Stimulated activated naive CD8-positive, alpha-beta T cell treated with anti-CD3 and anti-CD28 coated beads, Interleukin-15, amount 100 ng/mL, for 72 hours (primary cell): ENCODE measurements at regions not wholly inside any gene's neighbourhood (a gene's known extent, or its start where the extent isn't known, plus 50 kb on each side); places are given as distances from the start of the nearest gene placed in this dataset.

Experiments
- ATAC-seq: fragments of 150-1000 bp; cut with Tn5 transposase; 2 replicates; pipeline ENCODE4 v1.10.0; 2021; ENCODE audit warnings: mild to moderate bottlenecking, moderate library complexity
- DNase-seq, 2 donors: peaks; one replicate each; pipeline ENCODE4 v3.0.0; 2021 to 2022
- H3K27ac Mint-ChIP-seq, 2 donors: one replicate each; pipeline ENCODE4 v1.8.0; 2022; ENCODE audit warnings: mild to moderate bottlenecking in 2 of 2, mixed read lengths in 2 of 2, moderate library complexity in 2 of 2
- H3K27me3 Mint-ChIP-seq: one replicate; pipeline ENCODE4 v1.8.0; 2022; ENCODE audit warnings: mixed read lengths
- H3K4me1 Mint-ChIP-seq: one replicate; pipeline ENCODE4 v1.8.0; 2022; ENCODE audit warnings: mild to moderate bottlenecking, mixed read lengths
- H3K4me3 Mint-ChIP-seq, 2 donors: one replicate each; pipeline ENCODE4 v1.8.0; 2022; ENCODE audit warnings: mild to moderate bottlenecking in 2 of 2, mixed read lengths in 2 of 2, moderate library complexity in 1 of 2
- H3K9me3 Mint-ChIP-seq, 2 donors: one replicate each; pipeline ENCODE4 v1.8.0; 2022; ENCODE audit warnings: mixed read lengths in 2 of 2

GRCh38 chr5:174414315-174414710 is 310.1 kb upstream of the MSX2 start:
- Mint-ChIP-seq H3K27me3 (peaks cover 56% of the 10 kb centered on the region), H3K27ac (no peak overlapping the region), H3K4me3 (no peak overlapping the region), H3K9me3 (peaks cover 0 to 6% of the 10 kb centered on the region in 2 donors), H3K4me1 (peaks cover 12% of the 10 kb centered on the region)
- ATAC-seq = no peak
- no peak for DNase-seq

DNA sequence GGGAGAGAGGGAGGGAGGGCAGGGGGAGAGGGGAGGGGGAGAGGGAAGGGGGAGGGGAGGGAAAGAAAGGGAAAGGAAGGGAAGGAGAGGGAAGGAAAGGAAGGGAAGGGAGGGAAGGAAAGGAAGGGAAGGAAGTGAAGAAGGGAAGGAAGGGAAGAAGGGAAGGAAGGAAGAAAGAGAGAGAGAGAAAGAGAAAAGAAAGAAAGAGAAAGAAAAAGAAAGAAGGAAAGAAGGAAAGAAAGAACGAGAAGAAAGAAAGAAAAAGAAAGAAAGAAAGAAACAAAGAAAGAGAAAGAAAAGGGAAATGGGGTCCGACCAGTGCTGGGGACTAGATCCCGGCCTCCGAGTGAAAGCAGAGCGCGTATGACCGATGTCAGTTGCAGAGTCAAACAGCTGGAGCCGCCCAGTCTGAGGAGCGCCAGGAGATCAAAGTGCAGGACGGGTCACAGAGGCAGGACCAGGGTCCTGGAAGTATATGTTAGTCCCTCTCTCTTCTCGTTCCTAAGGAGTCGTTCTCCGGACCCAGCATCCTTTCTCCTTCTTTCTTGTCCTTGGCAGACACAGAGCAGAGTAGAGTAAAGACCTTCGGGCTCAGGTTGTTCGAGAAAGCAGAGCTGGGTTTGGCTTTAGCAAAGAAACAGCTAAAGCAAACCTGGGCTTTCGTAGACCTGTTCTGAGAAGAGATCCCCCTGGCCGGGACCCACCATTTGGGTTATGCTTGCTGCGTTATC is 305.4 kb upstream of the MSX2 start:
- H3K27me3 Mint-ChIP-seq = peaks cover 43% of the 10 kb centered on the region
- peak overlapping the region in 1 of 2 donors; percentile 36 for H3K27ac Mint-ChIP-seq
- no peaks in the 10 kb centered on the region for H3K9me3 Mint-ChIP-seq
- ATAC-seq (peak; percentile 48), DNase-seq (no peak)
- peak overlapping the region; percentile 34 to 43 for H3K4me3 Mint-ChIP-seq
- peaks cover 16% of the 10 kb centered on the region for H3K4me1 Mint-ChIP-seq

DNA sequence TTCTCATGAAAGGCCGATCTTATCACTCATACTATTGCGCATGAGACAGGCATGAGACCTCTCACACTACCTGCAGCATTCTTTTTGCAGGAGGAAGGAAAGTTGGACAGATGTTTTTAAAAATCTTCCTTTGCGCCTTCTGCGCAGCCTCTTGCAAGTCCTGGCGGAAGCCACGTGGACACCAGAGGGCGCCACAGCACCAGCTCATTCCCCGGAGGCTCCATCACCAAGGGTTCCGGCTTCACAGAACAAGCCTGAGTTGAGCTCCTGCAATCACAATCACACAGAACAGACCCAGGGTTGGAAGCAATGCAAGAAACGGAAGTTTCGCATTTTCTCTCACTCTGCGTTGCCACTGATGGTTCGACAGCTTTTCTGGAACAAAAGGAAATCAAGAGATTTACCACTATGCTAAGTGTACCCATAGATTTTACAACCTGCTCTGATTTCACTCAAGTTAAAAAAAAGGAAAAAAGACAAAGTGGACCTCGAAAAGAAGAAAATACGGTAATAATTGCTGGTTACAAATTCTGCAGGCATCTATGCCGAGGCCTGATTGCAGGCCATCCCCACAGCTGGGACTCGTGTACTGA is 304.7 kb upstream of the MSX2 start:
- H3K4me1 Mint-ChIP-seq = peaks cover 16% of the 10 kb centered on the region
- no peak overlapping the region for H3K27ac Mint-ChIP-seq
- H3K4me3 Mint-ChIP-seq = peak overlapping the region; percentile 34 to 43
- DNase-seq (peak; percentile 74 to 78), ATAC-seq (peak; percentile 87)
- peaks cover 37% of the 10 kb centered on the region for H3K27me3 Mint-ChIP-seq
- no peaks in the 10 kb centered on the region for H3K9me3 Mint-ChIP-seq

- H3K4me1 Mint-ChIP-seq = peaks cover 16% of the 10 kb centered on the region
- H3K4me3 Mint-ChIP-seq = no peak overlapping the region
- ATAC-seq (no peak), DNase-seq (no peak)
- no peaks in the 10 kb centered on the region for H3K9me3 Mint-ChIP-seq
- peaks cover 39% of the 10 kb centered on the region for H3K27me3 Mint-ChIP-seq
- no peak overlapping the region for H3K27ac Mint-ChIP-seq
Observed at GRCh38 chr5:174420651-174421407, 303.6 kb upstream of the MSX2 start.

GRCh38 chr5:174421408-174421805 is 303.0 kb upstream of the MSX2 start:
- ATAC-seq (no peak), DNase-seq (no peak)
- H3K4me1 Mint-ChIP-seq = peaks cover 16% of the 10 kb centered on the region
- no peak overlapping the region for H3K4me3 Mint-ChIP-seq
- peaks cover 34% of the 10 kb centered on the region for H3K27me3 Mint-ChIP-seq
- no peak overlapping the region for H3K27ac Mint-ChIP-seq
- H3K9me3 Mint-ChIP-seq = no peaks in the 10 kb centered on the region

GRCh38 chr5:174423558-174423957 is 300.8 kb upstream of the MSX2 start:
- peaks cover 20% of the 10 kb centered on the region for H3K27me3 Mint-ChIP-seq
- H3K4me3 Mint-ChIP-seq = no peak overlapping the region
- H3K27ac Mint-ChIP-seq = no peak overlapping the region
- no peak for ATAC-seq
- peaks cover 12% of the 10 kb centered on the region for H3K4me1 Mint-ChIP-seq
- no peak for DNase-seq
- H3K9me3 Mint-ChIP-seq = no peaks in the 10 kb centered on the region

DNA sequence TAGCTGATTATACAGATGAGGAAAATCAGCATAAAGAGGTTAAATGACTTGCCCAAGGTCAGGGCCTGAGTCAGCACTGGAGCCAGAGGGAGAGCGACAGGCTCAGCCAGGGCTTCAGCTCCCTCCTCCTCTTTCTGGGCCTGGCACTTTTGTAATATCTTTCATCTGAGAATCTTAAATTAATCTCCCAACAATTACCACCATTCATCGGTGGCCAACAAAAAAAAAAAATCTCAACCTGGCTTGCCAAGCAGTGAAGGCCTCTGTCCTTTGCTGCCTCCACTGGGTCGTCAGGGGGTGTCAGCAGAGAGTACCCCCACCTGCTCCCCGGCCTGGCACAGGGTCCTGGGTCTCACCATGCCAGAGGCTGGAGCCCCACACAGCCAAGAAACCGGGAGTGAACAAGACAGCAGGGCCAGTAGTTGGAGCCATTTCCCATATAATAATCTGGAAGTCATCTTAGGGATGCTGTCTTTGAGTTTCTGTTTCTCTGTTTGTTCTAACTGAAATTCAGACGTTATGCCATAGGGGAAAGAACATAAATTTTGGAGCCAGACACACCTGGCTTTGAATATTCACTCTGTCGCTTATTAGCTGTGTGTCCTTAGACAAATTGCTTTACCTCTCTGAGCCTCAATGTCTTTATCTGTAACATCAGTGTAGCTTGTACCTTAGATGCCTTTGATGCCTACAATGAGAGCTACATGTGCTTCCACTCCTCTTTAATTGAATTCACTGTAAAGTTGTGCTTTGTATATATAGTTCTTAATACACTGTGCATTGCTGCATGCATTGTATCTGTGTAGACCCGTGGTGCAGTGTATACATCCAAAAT is 299.9 kb upstream of the MSX2 start:
- Mint-ChIP-seq H3K4me1 (peaks cover 3% of the 10 kb centered on the region), H3K9me3 (no peaks in the 10 kb centered on the region), H3K27me3 (peaks cover 11% of the 10 kb centered on the region), H3K27ac (no peak overlapping the region), H3K4me3 (no peak overlapping the region)
- DNase-seq (no peak), ATAC-seq (no peak)

DNA sequence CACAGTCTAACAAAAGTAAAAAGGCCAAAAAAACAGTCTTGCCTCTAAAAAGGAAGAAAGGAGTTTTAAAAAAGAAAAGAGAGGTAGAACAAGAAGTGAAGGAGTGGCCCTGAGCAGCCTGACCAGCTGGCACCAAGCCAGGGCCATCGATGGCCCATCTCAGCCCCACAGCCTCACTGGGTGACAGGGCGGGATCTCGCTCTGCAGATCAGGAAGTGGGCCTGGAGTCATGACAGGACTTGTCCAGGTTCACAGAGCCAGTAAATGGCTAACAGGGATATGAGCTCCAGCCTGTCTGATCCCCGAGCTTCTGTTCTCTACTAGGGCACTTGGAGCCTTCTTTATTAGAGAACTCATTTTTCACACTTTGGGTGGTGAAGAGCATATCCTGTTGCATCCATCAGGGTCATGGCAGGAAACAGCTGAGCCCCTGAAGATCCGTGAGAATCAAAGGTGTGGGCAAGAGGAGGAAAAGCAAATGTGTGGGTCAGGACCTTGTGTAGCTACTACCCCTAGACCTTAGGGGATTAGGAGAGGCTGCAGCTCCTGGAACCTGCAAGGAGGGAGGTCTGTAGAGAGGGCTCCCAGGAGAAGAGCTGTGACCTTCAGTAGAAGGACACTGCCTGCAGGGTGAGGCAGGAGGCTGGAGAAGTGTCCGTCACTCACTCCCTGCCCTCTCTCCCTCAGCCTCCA is 299.0 kb upstream of the MSX2 start:
- peak overlapping the region in 1 of 2 donors; percentile 62 for H3K27ac Mint-ChIP-seq
- peaks cover 8% of the 10 kb centered on the region for H3K27me3 Mint-ChIP-seq
- H3K4me3 Mint-ChIP-seq = no peak overlapping the region
- DNase-seq (no peak), ATAC-seq (peak; percentile 43)
- H3K9me3 Mint-ChIP-seq = no peaks in the 10 kb centered on the region
- no peaks in the 10 kb centered on the region for H3K4me1 Mint-ChIP-seq

- Mint-ChIP-seq H3K27me3 (peaks cover 8% of the 10 kb centered on the region), H3K27ac (no peak overlapping the region), H3K4me3 (no peak overlapping the region), H3K9me3 (no peaks in the 10 kb centered on the region), H3K4me1 (no peaks in the 10 kb centered on the region)
- DNase-seq (no peak), ATAC-seq (peak; percentile 15)
Observed at GRCh38 chr5:174425964-174426290, 298.5 kb upstream of the MSX2 start.

DNA sequence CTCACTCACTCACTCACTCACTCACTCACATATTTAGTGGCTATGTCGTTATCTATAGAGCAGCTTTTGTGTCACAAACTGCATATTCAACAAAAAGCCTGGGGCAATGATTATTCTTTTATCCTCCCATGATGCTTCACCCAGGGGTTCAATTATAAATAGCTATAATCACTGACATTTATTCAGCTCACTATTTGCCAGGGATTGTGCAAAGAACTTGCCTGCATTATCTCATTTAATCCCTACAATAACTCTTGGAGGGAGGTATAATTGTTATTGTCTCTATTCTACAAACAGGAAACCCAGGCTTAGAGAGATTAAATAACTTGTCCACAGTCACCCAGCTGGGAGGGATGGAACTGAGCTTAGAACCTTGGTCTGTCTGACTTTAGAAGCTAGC is 298.0 kb upstream of the MSX2 start:
- no peak for ATAC-seq
- H3K4me3 Mint-ChIP-seq = no peak overlapping the region
- H3K27ac Mint-ChIP-seq = no peak overlapping the region
- H3K9me3 Mint-ChIP-seq = no peaks in the 10 kb centered on the region
- no peak for DNase-seq
- H3K27me3 Mint-ChIP-seq = peaks cover 8% of the 10 kb centered on the region
- H3K4me1 Mint-ChIP-seq = no peaks in the 10 kb centered on the region

- no peak overlapping the region for H3K4me3 Mint-ChIP-seq
- ATAC-seq (no peak), DNase-seq (no peak)
- no peaks in the 10 kb centered on the region for H3K9me3 Mint-ChIP-seq
- H3K27ac Mint-ChIP-seq = no peak overlapping the region
- peaks cover 8% of the 10 kb centered on the region for H3K27me3 Mint-ChIP-seq
- no peaks in the 10 kb centered on the region for H3K4me1 Mint-ChIP-seq
Observed at GRCh38 chr5:174426851-174427250, 297.5 kb upstream of the MSX2 start.

- peaks cover 8% of the 10 kb centered on the region for H3K27me3 Mint-ChIP-seq
- H3K9me3 Mint-ChIP-seq = no peaks in the 10 kb centered on the region
- H3K4me3 Mint-ChIP-seq = no peak overlapping the region
- DNase-seq (no peak), ATAC-seq (no peak)
- no peaks in the 10 kb centered on the region for H3K4me1 Mint-ChIP-seq
- H3K27ac Mint-ChIP-seq = no peak overlapping the region
Observed at GRCh38 chr5:174427304-174427703, 297.1 kb upstream of the MSX2 start.

GRCh38 chr5:174428895-174429294 is 295.5 kb upstream of the MSX2 start:
- Mint-ChIP-seq H3K4me3 (no peak overlapping the region), H3K27ac (no peak overlapping the region), H3K9me3 (no peaks in the 10 kb centered on the region), H3K4me1 (no peaks in the 10 kb centered on the region), H3K27me3 (peaks cover 8% of the 10 kb centered on the region)
- no peak for ATAC-seq
- no peak for DNase-seq

DNA sequence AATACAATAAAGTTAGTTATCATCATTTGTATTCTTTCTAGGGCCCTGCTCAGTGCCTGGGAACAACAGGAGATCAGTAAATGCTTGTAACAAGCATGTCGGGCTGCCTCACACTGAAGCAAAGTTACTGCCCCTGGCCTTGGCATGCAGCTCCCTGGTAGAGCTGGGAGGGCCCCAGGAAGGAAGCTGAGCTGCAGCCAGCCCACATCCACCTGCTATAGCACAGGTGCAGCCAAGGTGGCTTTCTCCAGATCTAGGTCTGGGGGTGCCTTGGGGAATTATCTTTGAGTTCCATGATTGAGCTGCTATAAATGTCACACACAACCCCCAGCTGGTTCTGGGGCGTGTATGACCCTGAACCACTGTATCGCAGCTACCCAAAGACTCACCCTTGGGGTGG is 293.4 kb upstream of the MSX2 start:
- no peak for DNase-seq
- ATAC-seq = no peak
- no peaks in the 10 kb centered on the region for H3K4me1 Mint-ChIP-seq
- H3K4me3 Mint-ChIP-seq = no peak overlapping the region
- H3K27me3 Mint-ChIP-seq = no peaks in the 10 kb centered on the region
- no peak overlapping the region for H3K27ac Mint-ChIP-seq
- no peaks in the 10 kb centered on the region for H3K9me3 Mint-ChIP-seq

DNA sequence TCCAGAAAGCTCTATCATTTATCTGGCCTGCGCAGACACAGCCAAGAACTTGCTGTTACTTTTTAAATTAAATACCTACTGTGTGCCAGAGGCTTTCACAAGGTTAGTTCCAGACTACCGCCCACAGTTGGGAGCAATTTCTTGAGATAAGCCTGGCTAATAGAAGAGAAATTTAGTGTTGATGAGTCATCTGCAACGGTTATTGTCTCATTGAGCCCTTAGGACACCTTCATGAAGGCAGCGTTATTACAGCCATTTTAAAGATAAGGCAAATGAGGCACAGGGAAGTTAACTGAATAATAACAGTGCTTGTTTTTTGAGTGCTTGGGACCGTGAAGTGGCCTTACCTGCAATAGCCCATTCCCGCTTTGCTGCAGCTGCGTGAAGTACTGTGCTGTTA is 292.9 kb upstream of the MSX2 start:
- no peaks in the 10 kb centered on the region for H3K27me3 Mint-ChIP-seq
- DNase-seq (no peak), ATAC-seq (no peak)
- no peak overlapping the region for H3K4me3 Mint-ChIP-seq
- no peaks in the 10 kb centered on the region for H3K4me1 Mint-ChIP-seq
- H3K27ac Mint-ChIP-seq = no peak overlapping the region
- no peaks in the 10 kb centered on the region for H3K9me3 Mint-ChIP-seq
